Heart left ventricle (tissue), 16 donors: ENCODE measurements at regions not wholly inside any gene's neighbourhood (a gene's known extent, or its start where the extent isn't known, plus 50 kb on each side); places are given as distances from the start of the nearest gene placed in this dataset.

ENCODE experiments used
- ATAC-seq, 4 donors: fragments of 200-7000 bp; cut with Tn5 transposase; one replicate each; pipeline ENCODE4 v1.9.1; 2020 to 2022; ENCODE audit warnings: moderate library complexity in 4 of 4, mild to moderate bottlenecking in 3 of 4, moderate number of reproducible peaks in 1 of 4
- DNase-seq, 5 donors: peaks; one replicate each; pipeline ENCODE4 v3.0.0-alpha.2; 2020
- H3K27ac ChIP-seq, 12 donors: fragments of 200-600 bp; sonication (generic) in 4 of 12; one replicate each; pipeline versions ENCODE4 v1.5.0 to v1.8.0; 2016 to 2022; ENCODE audit warnings: mild to moderate bottlenecking in 2 of 12
- H3K27me3 ChIP-seq, 9 donors: fragments of 200-600 bp; sonication (generic) in 2 of 9; one replicate each; pipeline versions ENCODE4 v1.5.1 to v1.8.0; 2016 to 2022; ENCODE audit warnings: mild to moderate bottlenecking in 3 of 9
- H3K36me3 ChIP-seq, 9 donors: fragments of 200-600 bp; sonication (generic) in 2 of 9; one replicate each; pipeline versions ENCODE4 v1.5.0 to v1.8.0; 2018 to 2022; ENCODE audit warnings: mild to moderate bottlenecking in 2 of 9
- H3K4me1 ChIP-seq, 12 donors: fragments of 200-600 bp; sonication (generic) in 4 of 12; one replicate each; pipeline versions ENCODE4 v1.5.0 to v1.8.0; 2016 to 2022; ENCODE audit warnings: mild to moderate bottlenecking in 3 of 12
- H3K4me3 ChIP-seq, 12 donors: fragments of 200-600 bp; sonication (generic) in 4 of 12; one replicate each; pipeline versions ENCODE4 v1.5.0 to v1.8.0; 2017 to 2022; ENCODE audit warnings: mild to moderate bottlenecking in 9 of 12, moderate library complexity in 4 of 12
- H3K9me3 ChIP-seq, 12 donors: fragments of 200-600 bp; sonication (generic) in 4 of 12; one replicate each; pipeline versions ENCODE4 v1.5.0 to v1.8.0; 2016 to 2022; ENCODE audit warnings: mild to moderate bottlenecking in 1 of 12
- POLR2A ChIP-seq, 2 donors: fragments of 450-650 bp; IDR thresholded peaks; one replicate each; pipeline ENCODE4 v1.6.1; 2017; ENCODE audit warnings: antibody characterized with exemption in 2 of 2, mild to moderate bottlenecking in 2 of 2, moderate library complexity in 2 of 2
- WGBS, 4 donors: extraction: QIAGEN DNeasy Blood & Tissue Kit in 2 of 4; methylation state at CpG; one replicate each; pipeline versions ENCODE4 v1.1.5 to v1.1.7; 2013 to 2018; 5-methylcytosine and 5-hydroxymethylcytosine counted together
- intact Hi-C, 10 donors: fragments of 100-400 bp; cut with DNase I; formaldehyde crosslinking; loops; one replicate each; pipeline versions ENCODE4 v1.11.1 to v1.14.2; 2022
- TF ChIP-seq, protein P1 (sequence below), 12 donors: fragments of 200-600 bp; sonication (generic) in 4 of 12; IDR thresholded peaks; one replicate each; pipeline versions ENCODE4 v1.5.0 to v1.8.0; 2018 to 2022; ENCODE audit warnings: antibody characterized with exemption in 12 of 12, mild to moderate bottlenecking in 5 of 12
- donor health status: ischemic (EF 13 %, LVEDD 7.1; RV severe dilation, severe dysfunction).
- donor health status: healthy with polysubstance abuse.
- donor health status: DM: no; HTN: yes; CAD: no.
- donor health status: DM: no; HTN: no; CAD: no.
- donor health status: ischemic (EF 25% LVEDD 6.9; RV normal size, moderate dysfunction).
- donor health status: ischemic (EF 25% LVEDD 5.7; RV mildly dilated, moderate dysfunction).
- donor health status: healthy.
- donor health status: DM: yes; HTN: yes; CAD: no.
- donor health status: ischemic (EF 35%, LVEDD 5.7; RV mildly dilated, moderate dysfunction).
- donor health status: nonischemic (EF 11% LVEDD 7.7; RV severe dilation, severe dysfunction).
- donor health status: DM: yes; HTN: yes; CAD: no.
- donor health status: PGD.
- donor health status: ischemic (EF 29% LVEDD 5.4; RV normal size, mild dysfunction).
- donor health status: nonischemic (EF 23%, LVEDD 6.1; RV moderate dilation, normal function).

DNA sequence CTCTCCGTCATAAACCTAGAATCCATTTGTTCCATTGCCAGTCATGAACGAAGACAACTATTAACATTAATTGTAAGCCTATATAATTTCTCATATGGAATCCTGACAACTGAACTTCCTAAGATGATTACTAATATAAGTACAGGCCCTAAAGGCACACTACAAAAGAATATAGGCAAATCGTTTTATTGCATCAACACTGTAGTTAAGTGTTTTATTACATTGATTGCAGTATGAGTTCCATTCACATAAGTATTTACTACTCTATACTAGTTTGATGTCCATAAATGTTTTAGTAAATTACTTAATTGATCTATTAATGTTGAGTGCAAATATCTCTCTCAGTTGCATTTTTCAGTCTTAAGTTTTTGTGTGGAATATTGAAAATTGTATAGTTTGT is 113.1 kb upstream of the SEMA3C start:
- H3K27me3 ChIP-seq: no peaks in the 10 kb centered on the region
- no peaks in the 10 kb centered on the region for H3K4me1 ChIP-seq
- intact Hi-C loops: no loop called here
- WGBS, 4 donors: 84 to 91% (median 88%) methylated on average over 3 of the region's 3 CpGs
- no peaks in the 10 kb centered on the region for H3K9me3 ChIP-seq
- TF ChIP-seq POLR2A (IDR thresholded peaks at IDR 0.05): no peak
- TF ChIP-seq, protein P1, sequence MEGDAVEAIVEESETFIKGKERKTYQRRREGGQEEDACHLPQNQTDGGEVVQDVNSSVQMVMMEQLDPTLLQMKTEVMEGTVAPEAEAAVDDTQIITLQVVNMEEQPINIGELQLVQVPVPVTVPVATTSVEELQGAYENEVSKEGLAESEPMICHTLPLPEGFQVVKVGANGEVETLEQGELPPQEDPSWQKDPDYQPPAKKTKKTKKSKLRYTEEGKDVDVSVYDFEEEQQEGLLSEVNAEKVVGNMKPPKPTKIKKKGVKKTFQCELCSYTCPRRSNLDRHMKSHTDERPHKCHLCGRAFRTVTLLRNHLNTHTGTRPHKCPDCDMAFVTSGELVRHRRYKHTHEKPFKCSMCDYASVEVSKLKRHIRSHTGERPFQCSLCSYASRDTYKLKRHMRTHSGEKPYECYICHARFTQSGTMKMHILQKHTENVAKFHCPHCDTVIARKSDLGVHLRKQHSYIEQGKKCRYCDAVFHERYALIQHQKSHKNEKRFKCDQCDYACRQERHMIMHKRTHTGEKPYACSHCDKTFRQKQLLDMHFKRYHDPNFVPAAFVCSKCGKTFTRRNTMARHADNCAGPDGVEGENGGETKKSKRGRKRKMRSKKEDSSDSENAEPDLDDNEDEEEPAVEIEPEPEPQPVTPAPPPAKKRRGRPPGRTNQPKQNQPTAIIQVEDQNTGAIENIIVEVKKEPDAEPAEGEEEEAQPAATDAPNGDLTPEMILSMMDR (IDR thresholded peaks at IDR 0.05): no peak
- H3K36me3 ChIP-seq: no peaks in the 10 kb centered on the region
- DNase-seq: no peak
- ATAC-seq: no peak
- no peak overlapping the region for H3K4me3 ChIP-seq
- no peak overlapping the region for H3K27ac ChIP-seq

GRCh38 chr7:81031243-81031642 is 112.4 kb upstream of the SEMA3C start:
- H3K27ac ChIP-seq: no peak overlapping the region
- intact Hi-C loops: no loop called here
- TF ChIP-seq, protein P1 (IDR thresholded peaks at IDR 0.05): no peak
- TF ChIP-seq POLR2A (IDR thresholded peaks at IDR 0.05): no peak
- H3K4me1 ChIP-seq: no peaks in the 10 kb centered on the region
- no peak for DNase-seq
- H3K27me3 ChIP-seq: no peaks in the 10 kb centered on the region
- no peaks in the 10 kb centered on the region for H3K36me3 ChIP-seq
- no peaks in the 10 kb centered on the region for H3K9me3 ChIP-seq
- ATAC-seq: no peak
- WGBS, 4 donors: 54 to 67% (median 61%) methylated on average over 2 of the region's 2 CpGs
- H3K4me3 ChIP-seq: no peak overlapping the region

- Histone ChIP-seq H3K27me3 (no peaks in the 10 kb centered on the region), H3K27ac (no peak overlapping the region), H3K4me1 (no peaks in the 10 kb centered on the region), H3K4me3 (no peak overlapping the region), H3K9me3 (no peaks in the 10 kb centered on the region), H3K36me3 (no peaks in the 10 kb centered on the region)
- TF ChIP-seq, protein P1 (IDR thresholded peaks at IDR 0.05): no peak
- no peak for TF ChIP-seq POLR2A (IDR thresholded peaks at IDR 0.05)
- ATAC-seq (no peak), DNase-seq (no peak)
- intact Hi-C loops: no loop called here
- WGBS, 4 donors: 64 to 88% (median 77%) methylated on average over 3 of the region's 3 CpGs
Measured at GRCh38 chr7:81030472-81030871, 111.6 kb upstream of the SEMA3C start.

DNA sequence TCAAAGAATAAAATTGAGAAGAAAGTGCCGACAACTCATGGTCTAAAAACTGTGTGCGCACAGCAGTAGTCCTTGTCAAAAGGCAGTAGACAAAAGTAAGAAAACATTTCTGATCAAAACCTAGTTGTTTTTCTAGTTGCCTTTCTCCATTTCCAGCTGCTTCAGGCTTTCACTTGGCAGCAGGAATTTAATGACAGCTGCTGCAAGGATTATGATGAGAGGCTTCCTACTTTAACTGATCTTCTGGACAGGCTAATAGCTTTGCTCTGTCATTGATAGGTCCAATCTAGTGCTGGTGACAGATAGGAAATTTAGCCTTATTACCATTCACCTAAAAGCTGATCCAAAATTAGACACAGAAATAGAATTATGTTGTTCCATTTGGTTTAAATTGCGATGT is 110.7 kb upstream of the SEMA3C start:
- DNase-seq (no peak), ATAC-seq (no peak)
- Histone ChIP-seq H3K9me3 (no peaks in the 10 kb centered on the region), H3K4me3 (no peak overlapping the region), H3K4me1 (no peaks in the 10 kb centered on the region), H3K36me3 (no peaks in the 10 kb centered on the region), H3K27ac (peak overlapping the region in 1 of 12 donors; percentile 19), H3K27me3 (no peaks in the 10 kb centered on the region)
- 73 to 79% (median 77%) methylated on average over 3 of the region's 3 CpGs for WGBS, 4 donors
- TF ChIP-seq POLR2A (IDR thresholded peaks at IDR 0.05): no peak
- TF ChIP-seq, protein P1 (IDR thresholded peaks at IDR 0.05): no peak
- intact Hi-C loops: no loop called here
